Prostate gland (tissue), 2 donors: ENCODE measurements at regions not wholly inside any gene's neighbourhood (a gene's known extent, or its start where the extent isn't known, plus 50 kb on each side); places are given as distances from the start of the nearest gene placed in this dataset.

Source experiments
- DNase-seq: peaks from one replicate; pipeline ENCODE4 v3.0.0-alpha.2; 2019; ENCODE audit warnings: low spot score
- H3K27ac ChIP-seq, 2 donors: fragments of 200-600 bp; sonication (generic); 2 replicates each; pipeline ENCODE4 v1.5.1; 2017 to 2019
- H3K27me3 ChIP-seq: fragments of 200-600 bp; sonication (generic); replicated peaks from 2 replicates; pipeline ENCODE4 v1.5.1; 2019; ENCODE audit not compliant: insufficient read depth
- H3K36me3 ChIP-seq, 2 donors: fragments of 200-600 bp; sonication (generic); 1 replicate in 1 of 2; 2 replicates in 1 of 2; pipeline versions ENCODE4 v1.5.1 to v1.8.1; 2017 to 2019
- H3K4me1 ChIP-seq: fragments of 200-600 bp; sonication (generic); replicated peaks from 2 replicates; pipeline ENCODE4 v1.5.1; 2019
- H3K4me3 ChIP-seq, 2 donors: fragments of 200-600 bp; sonication (generic); 2 replicates each; pipeline ENCODE4 v1.5.1; 2017 to 2019
- H3K9me3 ChIP-seq: fragments of 200-600 bp; sonication (generic); 2 replicates; pipeline ENCODE4 v1.5.1; 2017
- POLR2A ChIP-seq: fragments of 450-650 bp; IDR thresholded peaks from one replicate; pipeline ENCODE4 v1.6.1; 2016; ENCODE audit warnings: antibody characterized with exemption, mild to moderate bottlenecking
- POLR2AphosphoS5 ChIP-seq: sonication (generic); formaldehyde crosslinking; IDR thresholded peaks from one replicate; pipeline ENCODE4 v1.6.1; 2017; ENCODE audit warnings: antibody characterized with exemption
- WGBS: methylation state at CpG from one replicate; pipeline ENCODE4 v1.1.5; 2018; 5-methylcytosine and 5-hydroxymethylcytosine counted together
- intact Hi-C: fragments of 100-400 bp; cut with DNase I; formaldehyde crosslinking; loops from one replicate; pipeline ENCODE4 v1.14.2; 2022
- TF ChIP-seq, protein P1 (sequence below), 4 experiments: fragments of 200-600 bp in 2 of 4; fragments of 450-650 bp in 2 of 4; sonication (generic) in 2 of 4; IDR thresholded peaks; 1 replicate in 3 of 4; 2 replicates in 1 of 4; pipeline ENCODE4 v1.5.1; 2016 to 2019; ENCODE audit warnings: antibody characterized with exemption in 4 of 4, mild to moderate bottlenecking in 2 of 4, moderate library complexity in 2 of 4

DNA sequence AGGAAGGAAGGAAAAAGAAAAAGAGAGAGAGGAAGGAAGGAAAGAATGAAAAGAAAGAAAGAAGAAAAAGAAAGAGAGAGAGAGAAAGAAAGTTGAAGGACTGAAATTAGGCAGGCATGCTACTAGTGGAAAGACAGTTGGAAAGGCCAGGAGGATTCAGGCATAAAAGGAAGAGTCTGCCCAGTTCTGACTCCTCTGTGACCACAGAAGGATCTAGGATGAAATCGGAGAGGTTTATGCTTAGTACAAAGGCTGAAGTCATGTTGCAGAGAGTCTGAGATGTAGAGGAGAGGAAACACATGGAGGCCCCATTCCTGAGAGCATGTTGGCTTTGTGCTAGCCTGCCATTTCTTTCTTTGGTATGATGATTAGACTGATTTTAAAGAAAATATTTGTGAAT lies 246.5 kb upstream of the ARGLU1 start:
- DNase-seq: no peak
- 38% methylated on average over 1 of the region's 1 CpG for WGBS
- H3K9me3 ChIP-seq: no peaks in the 10 kb centered on the region
- no peaks in the 10 kb centered on the region for H3K27me3 ChIP-seq
- intact Hi-C loops: no loop called here
- H3K4me1 ChIP-seq: no peaks in the 10 kb centered on the region
- no peak for TF ChIP-seq POLR2AphosphoS5
- TF ChIP-seq, protein P1, sequence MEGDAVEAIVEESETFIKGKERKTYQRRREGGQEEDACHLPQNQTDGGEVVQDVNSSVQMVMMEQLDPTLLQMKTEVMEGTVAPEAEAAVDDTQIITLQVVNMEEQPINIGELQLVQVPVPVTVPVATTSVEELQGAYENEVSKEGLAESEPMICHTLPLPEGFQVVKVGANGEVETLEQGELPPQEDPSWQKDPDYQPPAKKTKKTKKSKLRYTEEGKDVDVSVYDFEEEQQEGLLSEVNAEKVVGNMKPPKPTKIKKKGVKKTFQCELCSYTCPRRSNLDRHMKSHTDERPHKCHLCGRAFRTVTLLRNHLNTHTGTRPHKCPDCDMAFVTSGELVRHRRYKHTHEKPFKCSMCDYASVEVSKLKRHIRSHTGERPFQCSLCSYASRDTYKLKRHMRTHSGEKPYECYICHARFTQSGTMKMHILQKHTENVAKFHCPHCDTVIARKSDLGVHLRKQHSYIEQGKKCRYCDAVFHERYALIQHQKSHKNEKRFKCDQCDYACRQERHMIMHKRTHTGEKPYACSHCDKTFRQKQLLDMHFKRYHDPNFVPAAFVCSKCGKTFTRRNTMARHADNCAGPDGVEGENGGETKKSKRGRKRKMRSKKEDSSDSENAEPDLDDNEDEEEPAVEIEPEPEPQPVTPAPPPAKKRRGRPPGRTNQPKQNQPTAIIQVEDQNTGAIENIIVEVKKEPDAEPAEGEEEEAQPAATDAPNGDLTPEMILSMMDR (IDR thresholded peaks at IDR 0.05): no peak
- no peak for TF ChIP-seq POLR2A
- H3K27ac ChIP-seq: no peak overlapping the region
- no peak overlapping the region for H3K4me3 ChIP-seq
- H3K36me3 ChIP-seq: no peaks in the 10 kb centered on the region

GRCh38 chr13:106810069-106810468 lies 242.1 kb upstream of the ARGLU1 start:
- 67% methylated on average over 3 of the region's 3 CpGs for WGBS

GRCh38 chr13:106804991-106805390 lies 237.1 kb upstream of the ARGLU1 start:
- Histone ChIP-seq H3K4me3 (no peak overlapping the region), H3K27me3 (no peaks in the 10 kb centered on the region), H3K27ac (no peak overlapping the region), H3K9me3 (no peaks in the 10 kb centered on the region), H3K36me3 (no peaks in the 10 kb centered on the region), H3K4me1 (no peaks in the 10 kb centered on the region)
- DNase-seq: no peak
- intact Hi-C loops: no loop called here
- WGBS: 72% methylated on average over 3 of the region's 3 CpGs
- TF ChIP-seq POLR2AphosphoS5 (no peak), POLR2A (no peak)
- TF ChIP-seq, protein P1 (IDR thresholded peaks at IDR 0.05): no peak

More at GRCh38 chr13:106810069-106810468, 242.1 kb upstream of the ARGLU1 start:
- no peak for DNase-seq
- TF ChIP-seq, protein P1 (IDR thresholded peaks at IDR 0.05): no peak
- no peak overlapping the region for H3K27ac ChIP-seq
- intact Hi-C loops: no loop called here
- H3K36me3 ChIP-seq: no peaks in the 10 kb centered on the region
- H3K27me3 ChIP-seq: no peaks in the 10 kb centered on the region
- H3K4me1 ChIP-seq: no peaks in the 10 kb centered on the region
- H3K4me3 ChIP-seq: no peak overlapping the region
- no peaks in the 10 kb centered on the region for H3K9me3 ChIP-seq

DNA sequence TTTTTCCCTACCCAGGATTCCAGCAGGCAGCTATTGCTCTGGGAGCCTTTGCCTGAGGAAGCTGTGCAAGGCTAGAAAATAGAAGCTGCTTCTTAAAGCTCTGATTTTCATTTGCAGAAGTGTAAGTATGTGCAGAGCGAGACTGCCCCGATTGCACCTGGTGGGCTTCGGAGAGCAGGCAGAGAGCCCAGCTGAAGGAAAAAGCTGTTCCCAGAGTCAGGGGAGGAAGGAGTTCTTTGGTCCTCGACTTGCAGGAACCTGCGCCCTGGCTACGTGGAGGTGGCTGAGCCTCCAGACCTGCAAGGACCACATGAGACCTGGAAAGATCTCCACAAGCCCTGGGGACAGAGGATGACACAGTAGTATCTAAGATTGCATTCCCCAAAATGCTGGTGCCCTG lies 235.0 kb upstream of the ARGLU1 start:
- H3K27me3 ChIP-seq: no peaks in the 10 kb centered on the region
- no peak for TF ChIP-seq POLR2A
- TF ChIP-seq POLR2AphosphoS5: no peak
- TF ChIP-seq, protein P1 (IDR thresholded peaks at IDR 0.05): no peak
- intact Hi-C loops: no loop called here
- H3K4me3 ChIP-seq: no peak overlapping the region
- no peaks in the 10 kb centered on the region for H3K36me3 ChIP-seq
- WGBS: 78% methylated on average over 6 of the region's 6 CpGs
- DNase-seq: no peak
- H3K4me1 ChIP-seq: no peaks in the 10 kb centered on the region
- no peaks in the 10 kb centered on the region for H3K9me3 ChIP-seq
- H3K27ac ChIP-seq: no peak overlapping the region

DNA sequence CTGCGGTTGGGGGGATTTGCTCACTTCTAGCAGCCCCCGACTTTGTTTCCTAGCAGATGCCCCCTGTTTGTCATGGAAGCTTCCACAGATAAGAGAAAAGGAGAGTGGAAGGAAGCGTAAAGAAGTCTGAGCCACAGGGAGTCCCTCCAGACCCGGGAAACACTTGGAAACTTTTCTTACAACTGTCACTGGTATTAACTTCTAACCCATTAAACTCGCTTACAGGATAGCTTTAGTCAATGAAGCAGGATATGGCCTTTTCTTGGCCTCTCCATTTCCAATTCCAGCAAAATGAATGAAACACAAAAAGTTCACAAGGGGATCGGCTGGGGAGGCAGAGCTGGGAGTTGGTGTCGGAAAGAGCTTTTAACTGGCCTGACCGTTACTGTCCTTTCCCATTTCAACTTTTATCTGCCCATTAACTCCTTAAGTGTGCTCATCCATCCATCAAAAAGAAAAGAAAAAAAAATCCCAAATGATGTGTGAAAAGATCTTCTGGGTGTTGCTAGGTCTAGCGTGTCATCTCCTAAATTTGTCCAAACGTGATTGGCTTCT lies 231.9 kb upstream of the ARGLU1 start:
- TF ChIP-seq, protein P1 (IDR thresholded peaks at IDR 0.05): no peak
- TF ChIP-seq POLR2AphosphoS5 (no peak), POLR2A (no peak)
- no peak for DNase-seq
- intact Hi-C loops: no loop called here
- WGBS: 76% methylated on average over 10 of the region's 10 CpGs
- no peak overlapping the region for H3K27ac ChIP-seq
- H3K4me3 ChIP-seq: no peak overlapping the region
- H3K36me3 ChIP-seq: no peaks in the 10 kb centered on the region
- H3K4me1 ChIP-seq: no peaks in the 10 kb centered on the region
- no peaks in the 10 kb centered on the region for H3K9me3 ChIP-seq
- no peaks in the 10 kb centered on the region for H3K27me3 ChIP-seq
